IMR-90 (cell line): ENCODE measurements at regions not wholly inside any gene's neighbourhood (a gene's known extent, or its start where the extent isn't known, plus 50 kb on each side); places are given as distances from the start of the nearest gene placed in this dataset.

Source experiments
- ATAC-seq: fragments of 200-7000 bp; cut with Tn5 transposase; 2 replicates; pipeline ENCODE4 v1.9.1; 2020; ENCODE audit warnings: low read depth, mild to moderate bottlenecking, moderate library complexity
- BruUV-seq: library from RNA; stranded (reverse); fragments of 400-500 nt; replicated peaks from 2 replicates; lab custom pipeline; 2021; lab: Mats Ljungman, UMichigan
- CTCF ChIA-PET: fragments of 300-600 bp; formaldehyde crosslinking; extraction: SDS; loops from one replicate; lab custom pipeline; 2021; ENCODE audit warnings: antibody characterized with exemption; lab: Yijun Ruan, JAX
- POLR2A ChIA-PET: fragments of 300-600 bp; sonication (Branson Sonifier 250); formaldehyde crosslinking; loops from one replicate; lab custom pipeline; 2022; ENCODE audit warnings: antibody characterized with exemption; ENCODE audit not compliant: unreplicated experiment; lab: Charles Lee
- DNase-seq: peaks from one replicate; pipeline ENCODE4 v3.0.0; 2013
- H2AFZ ChIP-seq: replicated peaks from 2 replicates; pipeline ENCODE3; 2013; ENCODE audit warnings: low read length, mild to moderate bottlenecking; ENCODE audit not compliant: poor library complexity
- H2AK5ac ChIP-seq: 2 replicates; pipeline ENCODE4 v1.6.1; 2013; ENCODE audit warnings: low read depth, low read length, inconsistent platforms
- H2AK9ac ChIP-seq: replicated peaks from 2 replicates; pipeline ENCODE3; 2013; ENCODE audit warnings: mild to moderate bottlenecking, low read depth, low read length, moderate library complexity; ENCODE audit not compliant: poor library complexity
- H2BK120ac ChIP-seq: 2 replicates; pipeline ENCODE4 v1.6.1; 2013; ENCODE audit warnings: low read depth, low read length, inconsistent platforms
- H2BK15ac ChIP-seq: 3 replicates; pipeline ENCODE4 v1.6.1; 2013; ENCODE audit warnings: low read depth, low read length, inconsistent platforms
- H2BK20ac ChIP-seq: 2 replicates; pipeline ENCODE4 v1.6.1; 2013; ENCODE audit warnings: low read depth, mild to moderate bottlenecking, inconsistent platforms, low read length, moderate library complexity
- H2BK5ac ChIP-seq: 2 replicates; pipeline ENCODE4 v1.6.1; 2013; ENCODE audit warnings: mild to moderate bottlenecking, low read depth, low read length, inconsistent platforms; ENCODE audit not compliant: poor library complexity, severe bottlenecking
- H3K14ac ChIP-seq: replicated peaks from 2 replicates; pipeline ENCODE4 v1.6.1; 2013; ENCODE audit warnings: low read depth, low read length, inconsistent platforms
- H3K18ac ChIP-seq: 2 replicates; pipeline ENCODE4 v1.6.1; 2013; ENCODE audit warnings: low read depth, low read length, control low read depth
- H3K23ac ChIP-seq: 2 replicates; pipeline ENCODE4 v1.6.1; 2013; ENCODE audit warnings: low read depth, low read length, inconsistent platforms
- H3K27ac ChIP-seq: 2 replicates; pipeline ENCODE4 v1.5.1; 2013; ENCODE audit warnings: mild to moderate bottlenecking, control low read depth, low read length; ENCODE audit not compliant: insufficient read depth
- H3K27me3 ChIP-seq: 2 replicates; pipeline ENCODE4 v1.6.1; 2013; ENCODE audit warnings: low read length; ENCODE audit not compliant: control insufficient read depth, insufficient read depth
- H3K36me3 ChIP-seq: 2 replicates; pipeline ENCODE4 v1.6.1; 2013; ENCODE audit warnings: low read length, mixed read lengths; ENCODE audit not compliant: control insufficient read depth, insufficient read depth
- H3K4ac ChIP-seq: 2 replicates; pipeline ENCODE4 v1.6.1; 2013; ENCODE audit warnings: low read depth, low read length, inconsistent platforms
- H3K4me1 ChIP-seq: 2 replicates; pipeline ENCODE4 v1.6.1; 2013; ENCODE audit warnings: low read length, mixed read lengths; ENCODE audit not compliant: control insufficient read depth, insufficient read depth
- H3K4me2 ChIP-seq: 2 replicates; pipeline ENCODE4 v1.6.1; 2013; ENCODE audit warnings: low read depth, mild to moderate bottlenecking, control low read depth, low read length, moderate library complexity
- H3K4me3 ChIP-seq: 2 replicates; pipeline ENCODE4 v1.5.1; 2013; ENCODE audit warnings: low read depth, mild to moderate bottlenecking, control low read depth, low read length, moderate library complexity; ENCODE audit not compliant: insufficient read depth
- H3K56ac ChIP-seq: 2 replicates; pipeline ENCODE4 v1.6.1; 2013; ENCODE audit warnings: low read length, inconsistent platforms; ENCODE audit not compliant: insufficient read depth; ENCODE audit errors: extremely low read depth
- H3K79me1 ChIP-seq, 2 experiments: 2 replicates each; pipeline ENCODE4 v1.6.1; 2013; ENCODE audit warnings: low read length in 2 of 2, inconsistent platforms in 1 of 2, low read depth in 1 of 2
- H3K9ac ChIP-seq: 2 replicates; pipeline ENCODE4 v1.6.1; 2013; ENCODE audit warnings: low read depth, low read length, control low read depth
- H3K9me1 ChIP-seq: 2 replicates; pipeline ENCODE4 v1.6.1; 2013; ENCODE audit warnings: low read length, inconsistent platforms; ENCODE audit not compliant: insufficient read depth
- H3K9me3 ChIP-seq: 2 replicates; pipeline ENCODE4 v1.6.1; 2013; ENCODE audit warnings: low read length; ENCODE audit not compliant: control insufficient read depth, insufficient read depth
- H4K20me1 ChIP-seq: 2 replicates; pipeline ENCODE4 v1.6.1; 2013; ENCODE audit warnings: low read length, inconsistent platforms; ENCODE audit not compliant: insufficient read depth
- H4K5ac ChIP-seq: 2 replicates; pipeline ENCODE4 v1.6.1; 2013; ENCODE audit warnings: mild to moderate bottlenecking, low read depth, low read length, control low read depth
- H4K8ac ChIP-seq, 2 experiments: 2 replicates each; pipeline ENCODE4 v1.6.1; 2013; ENCODE audit warnings: low read depth in 2 of 2, low read length in 2 of 2, control low read depth in 1 of 2, inconsistent platforms in 1 of 2
- H4K91ac ChIP-seq: 2 replicates; pipeline ENCODE4 v1.6.1; 2013; ENCODE audit warnings: low read depth, low read length, inconsistent platforms; ENCODE audit not compliant: insufficient read depth
- BHLHE40 ChIP-seq: fragments of 150-350 bp; IDR thresholded peaks from 2 replicates; pipeline ENCODE4 v1.6.1; 2016; ENCODE audit warnings: mild to moderate bottlenecking, low read depth, low read length
- CEBPB ChIP-seq: IDR thresholded peaks from 2 replicates; pipeline ENCODE4 v1.6.1; 2012; ENCODE audit warnings: low read depth, low read length, improper control_type of control experiment
- CHD1 ChIP-seq: IDR thresholded peaks from 2 replicates; pipeline ENCODE4 v1.6.1; 2012; ENCODE audit warnings: low read depth, low read length, improper control_type of control experiment
- FOS ChIP-seq: fragments of 150-350 bp; IDR thresholded peaks from 2 replicates; pipeline ENCODE4 v1.6.1; 2016; ENCODE audit warnings: low read depth, low read length
- MAFK ChIP-seq: IDR thresholded peaks from 2 replicates; pipeline ENCODE4 v1.6.1; 2012; ENCODE audit warnings: low read depth, low read length, improper control_type of control experiment
- MAZ ChIP-seq: IDR thresholded peaks from 2 replicates; pipeline ENCODE4 v1.6.1; 2012; ENCODE audit warnings: low read depth, mild to moderate bottlenecking, low read length, improper control_type of control experiment, moderate library complexity, borderline replicate concordance
- MXI1 ChIP-seq: IDR thresholded peaks from 2 replicates; pipeline ENCODE4 v1.6.1; 2012; ENCODE audit warnings: low read depth, mild to moderate bottlenecking, low read length, moderate library complexity, borderline replicate concordance
- NFE2L2 ChIP-seq: fragments of 150-350 bp; IDR thresholded peaks from 2 replicates; pipeline ENCODE4 v1.6.1; 2016; ENCODE audit warnings: low read depth, mild to moderate bottlenecking, low read length
- POLR2A ChIP-seq: IDR thresholded peaks from 2 replicates; pipeline ENCODE4 v1.6.1; 2012; ENCODE audit warnings: mild to moderate bottlenecking, low read depth, low read length
- RAD21 ChIP-seq: IDR thresholded peaks from 2 replicates; pipeline ENCODE4 v1.6.1; 2012; ENCODE audit warnings: low read length, improper control_type of control experiment
- RCOR1 ChIP-seq: IDR thresholded peaks from 2 replicates; pipeline ENCODE4 v1.6.1; 2012; ENCODE audit warnings: mild to moderate bottlenecking, low read length, improper control_type of control experiment; ENCODE audit not compliant: insufficient replicate concordance
- RFX5 ChIP-seq: IDR thresholded peaks from 2 replicates; pipeline ENCODE4 v1.8.0; 2012; ENCODE audit warnings: low read depth, mild to moderate bottlenecking, low read length, moderate library complexity
- SMC3 ChIP-seq: fragments of 150-350 bp; IDR thresholded peaks from 2 replicates; pipeline ENCODE4 v1.6.1; 2016; ENCODE audit warnings: low read depth, mild to moderate bottlenecking, antibody characterized with exemption, low read length, moderate library complexity
- dilution Hi-C: fragments of 300-500 bp; cut with HindIII; formaldehyde crosslinking; loops from one replicate; pipeline ENCODE4 v1.14.3; 2018; ENCODE audit warnings: low sequenced_read_pairs; ENCODE audit not compliant: unreplicated experiment
- in situ Hi-C: fragments of 300-500 bp; cut with MboI; formaldehyde crosslinking; loops from 3 replicates; pipeline ENCODE4 v1.14.3; 2019; ENCODE audit warnings: low sequenced_read_pairs, inconsistent platforms, mixed read lengths
- intact Hi-C: fragments of 100-400 bp; cut with micrococcal nuclease; formaldehyde crosslinking; loops from 2 replicates; pipeline ENCODE4 v1.10.0; 2022
- TF ChIP-seq, protein P1 (sequence below): conservative IDR thresholded peaks from 2 replicates; pipeline ENCODE4 v1.5.1; 2012; ENCODE audit warnings: mild to moderate bottlenecking, low read depth, low read length, improper control_type of control experiment
- TF ChIP-seq, protein P2 (sequence below): fragments of 150-350 bp; IDR thresholded peaks from 2 replicates; pipeline ENCODE4 v1.6.1; 2016; ENCODE audit warnings: low read depth, mild to moderate bottlenecking, low read length, moderate library complexity, borderline replicate concordance
- TF ChIP-seq, protein P3 (sequence below): fragments of 150-350 bp; IDR thresholded peaks from 2 replicates; pipeline ENCODE4 v1.6.1; 2017; ENCODE audit warnings: mild to moderate bottlenecking, antibody characterized with exemption, low read length, low read depth

DNA sequence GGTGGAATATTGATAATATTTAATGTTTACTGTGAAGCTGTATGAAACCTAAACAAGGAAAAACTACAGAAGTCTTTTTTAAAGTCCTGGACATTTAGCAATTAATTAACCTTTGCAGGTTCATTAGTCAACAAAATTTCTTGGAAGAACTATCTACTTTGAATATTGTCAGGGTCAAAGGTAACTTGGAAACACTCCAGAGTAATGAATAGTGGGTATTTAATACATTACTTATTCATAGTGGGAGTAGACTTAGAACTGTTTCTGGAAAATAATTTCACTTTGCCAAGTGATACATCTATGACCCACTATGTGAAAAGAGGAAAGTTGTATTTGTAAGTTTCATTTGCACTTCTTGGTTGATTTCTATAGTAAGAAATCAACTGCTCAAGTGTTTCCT lies 319.1 kb downstream of the TFAP2B start:
- Histone ChIP-seq H4K5ac (no peak overlapping the region), H3K18ac (no peak overlapping the region), H3K23ac (no peak overlapping the region), H3K4me3 (no peak overlapping the region), H2AFZ (no peak overlapping the region), H3K27me3 (no peaks in the 10 kb centered on the region), H3K4me2 (no peak overlapping the region), H2BK15ac (no peak overlapping the region), H3K4ac (no peak overlapping the region), H3K79me1 (no peaks in the 10 kb centered on the region), H3K9me1 (no peaks in the 10 kb centered on the region), H2BK5ac (no peak overlapping the region), H3K14ac (no peak overlapping the region), H2AK9ac (no peak overlapping the region), H3K9ac (no peak overlapping the region), H3K56ac (no peak overlapping the region), H4K8ac (no peak overlapping the region), H2BK120ac (no peak overlapping the region), H3K4me1 (no peaks in the 10 kb centered on the region), H4K20me1 (no peaks in the 10 kb centered on the region), H3K36me3 (no peaks in the 10 kb centered on the region), H2AK5ac (no peak overlapping the region), H4K91ac (no peak overlapping the region), H3K27ac (no peak overlapping the region), H2BK20ac (no peak overlapping the region), H3K9me3 (peaks cover 10% of the 10 kb centered on the region; the same call in 1 of the 2 replicates)
- POLR2A ChIA-PET, result no interaction called here
- ATAC-seq, result no peak
- DNase-seq, result no peak
- dilution Hi-C loops (no loop called here), intact Hi-C loops (no loop called here), in situ Hi-C loops (no loop called here)
- TF ChIP-seq RCOR1 (no peak), MAZ (no peak), RFX5 (no peak), BHLHE40 (no peak), NFE2L2 (no peak), POLR2A (no peak), MXI1 (no peak), SMC3 (no peak), CHD1 (no peak), MAFK (no peak), FOS (no peak), RAD21 (no peak), CEBPB (no peak)
- TF ChIP-seq, protein P1, sequence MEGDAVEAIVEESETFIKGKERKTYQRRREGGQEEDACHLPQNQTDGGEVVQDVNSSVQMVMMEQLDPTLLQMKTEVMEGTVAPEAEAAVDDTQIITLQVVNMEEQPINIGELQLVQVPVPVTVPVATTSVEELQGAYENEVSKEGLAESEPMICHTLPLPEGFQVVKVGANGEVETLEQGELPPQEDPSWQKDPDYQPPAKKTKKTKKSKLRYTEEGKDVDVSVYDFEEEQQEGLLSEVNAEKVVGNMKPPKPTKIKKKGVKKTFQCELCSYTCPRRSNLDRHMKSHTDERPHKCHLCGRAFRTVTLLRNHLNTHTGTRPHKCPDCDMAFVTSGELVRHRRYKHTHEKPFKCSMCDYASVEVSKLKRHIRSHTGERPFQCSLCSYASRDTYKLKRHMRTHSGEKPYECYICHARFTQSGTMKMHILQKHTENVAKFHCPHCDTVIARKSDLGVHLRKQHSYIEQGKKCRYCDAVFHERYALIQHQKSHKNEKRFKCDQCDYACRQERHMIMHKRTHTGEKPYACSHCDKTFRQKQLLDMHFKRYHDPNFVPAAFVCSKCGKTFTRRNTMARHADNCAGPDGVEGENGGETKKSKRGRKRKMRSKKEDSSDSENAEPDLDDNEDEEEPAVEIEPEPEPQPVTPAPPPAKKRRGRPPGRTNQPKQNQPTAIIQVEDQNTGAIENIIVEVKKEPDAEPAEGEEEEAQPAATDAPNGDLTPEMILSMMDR, result no peak
- TF ChIP-seq, protein P2, sequence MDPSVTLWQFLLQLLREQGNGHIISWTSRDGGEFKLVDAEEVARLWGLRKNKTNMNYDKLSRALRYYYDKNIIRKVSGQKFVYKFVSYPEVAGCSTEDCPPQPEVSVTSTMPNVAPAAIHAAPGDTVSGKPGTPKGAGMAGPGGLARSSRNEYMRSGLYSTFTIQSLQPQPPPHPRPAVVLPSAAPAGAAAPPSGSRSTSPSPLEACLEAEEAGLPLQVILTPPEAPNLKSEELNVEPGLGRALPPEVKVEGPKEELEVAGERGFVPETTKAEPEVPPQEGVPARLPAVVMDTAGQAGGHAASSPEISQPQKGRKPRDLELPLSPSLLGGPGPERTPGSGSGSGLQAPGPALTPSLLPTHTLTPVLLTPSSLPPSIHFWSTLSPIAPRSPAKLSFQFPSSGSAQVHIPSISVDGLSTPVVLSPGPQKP, result no peak
- TF ChIP-seq, protein P3, sequence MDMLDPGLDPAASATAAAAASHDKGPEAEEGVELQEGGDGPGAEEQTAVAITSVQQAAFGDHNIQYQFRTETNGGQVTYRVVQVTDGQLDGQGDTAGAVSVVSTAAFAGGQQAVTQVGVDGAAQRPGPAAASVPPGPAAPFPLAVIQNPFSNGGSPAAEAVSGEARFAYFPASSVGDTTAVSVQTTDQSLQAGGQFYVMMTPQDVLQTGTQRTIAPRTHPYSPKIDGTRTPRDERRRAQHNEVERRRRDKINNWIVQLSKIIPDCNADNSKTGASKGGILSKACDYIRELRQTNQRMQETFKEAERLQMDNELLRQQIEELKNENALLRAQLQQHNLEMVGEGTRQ, result no peak
- CTCF ChIA-PET, result no interaction called here
- no TSS peak for BruUV-seq
